Liver (tissue), 3 donors: ENCODE measurements at regions not wholly inside any gene's neighbourhood (a gene's known extent, or its start where the extent isn't known, plus 50 kb on each side); places are given as distances from the start of the nearest gene placed in this dataset.

Source experiments
- CTCF ChIP-seq: fragments of 150-350 bp; IDR thresholded peaks from 2 replicates; pipeline ENCODE4 v1.5.1; 2017; ENCODE audit warnings: improper control_type of control experiment, low read depth, low read length; ENCODE audit not compliant: missing input control
- EGR1 ChIP-seq, 2 donors: IDR thresholded peaks; 2 replicates each; pipeline ENCODE4 v1.6.1; 2016 to 2018; ENCODE audit warnings: antibody characterized with exemption in 2 of 2, low read depth in 2 of 2
- FOXA1 ChIP-seq: IDR thresholded peaks from 2 replicates; pipeline ENCODE4 v1.6.1; 2016; ENCODE audit warnings: antibody characterized with exemption
- HNF4G ChIP-seq: IDR thresholded peaks from 2 replicates; pipeline ENCODE4 v1.6.1; 2016; ENCODE audit warnings: antibody characterized with exemption
- MAX ChIP-seq: IDR thresholded peaks from 2 replicates; pipeline ENCODE4 v1.6.1; 2016; ENCODE audit warnings: antibody characterized with exemption
- RAD21 ChIP-seq, 2 donors: IDR thresholded peaks; 2 replicates each; pipeline ENCODE4 v1.6.1; 2016; ENCODE audit warnings: antibody characterized with exemption in 2 of 2, mild to moderate bottlenecking in 2 of 2
- REST ChIP-seq: IDR thresholded peaks from 2 replicates; pipeline ENCODE4 v1.6.1; 2016; ENCODE audit warnings: antibody characterized with exemption, mild to moderate bottlenecking
- RXRA ChIP-seq, 2 donors: IDR thresholded peaks; 2 replicates each; pipeline ENCODE4 v1.6.1; 2017 to 2018; ENCODE audit warnings: antibody characterized with exemption in 2 of 2, mild to moderate bottlenecking in 1 of 2
- YY1 ChIP-seq: IDR thresholded peaks from 2 replicates; pipeline ENCODE4 v1.6.1; 2016; ENCODE audit warnings: antibody characterized with exemption, mild to moderate bottlenecking
- ZBTB33 ChIP-seq: IDR thresholded peaks from 2 replicates; pipeline ENCODE4 v1.6.1; 2016; ENCODE audit warnings: antibody characterized with exemption
- donor health status: healthy.
- donor health status: healthy.

GRCh38 chr6:44645276-44645675 lies 257.8 kb downstream of the CDC5L start:
- TF ChIP-seq REST (no peak), CTCF (no peak), HNF4G (no peak), RAD21 (IDR thresholded peaks at IDR 0.05) (no peak), EGR1 (IDR thresholded peaks at IDR 0.05; ENCODE audit: low read depth in 2 of 2) (no peak), FOXA1 (no peak), MAX (no peak), ZBTB33 (no peak), YY1 (no peak), RXRA (IDR thresholded peaks at IDR 0.05) (no peak)
